Right ventricle myocardium inferior (tissue), 1 donor: ENCODE measurements at regions not wholly inside any gene's neighbourhood (a gene's known extent, or its start where the extent isn't known, plus 50 kb on each side); places are given as distances from the start of the nearest gene placed in this dataset.

Source experiments
- ATAC-seq: fragments of 200-7000 bp; cut with Tn5 transposase; one replicate; pipeline ENCODE4 v1.9.1; 2020; ENCODE audit warnings: mild to moderate bottlenecking, moderate library complexity
- DNase-seq: peaks from one replicate; pipeline ENCODE4 v3.0.0; 2021; ENCODE audit errors: missing footprints
- intact Hi-C: fragments of 100-400 bp; cut with DNase I; formaldehyde crosslinking; loops from one replicate; pipeline ENCODE4 v1.11.0; 2022
- donor health status: DM: no; HTN: yes; CAD: no; lungs with severe emphysema.

DNA sequence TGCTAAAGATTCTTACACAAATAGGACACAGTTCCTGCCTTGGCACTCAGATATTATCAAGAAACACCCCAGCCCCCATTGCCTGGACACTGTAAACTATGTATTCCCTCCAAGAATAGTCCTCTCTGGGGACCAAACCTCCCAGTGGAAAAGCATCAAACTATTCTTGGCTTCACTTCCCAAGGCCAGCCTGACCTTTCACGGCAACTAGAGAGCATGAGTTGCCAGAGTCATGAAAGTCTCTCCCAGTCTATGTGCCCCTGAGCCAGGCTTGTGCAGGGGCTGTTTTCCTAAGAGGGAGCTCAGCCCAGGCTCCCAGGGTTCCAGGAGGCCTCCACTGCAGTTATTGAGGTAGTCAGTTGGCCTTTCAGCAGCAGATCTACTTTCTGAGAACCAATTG is 251.9 kb upstream of the TGFBR2 start:
- intact Hi-C loops: loop anchor here (5.0 kb wide), 1 partner anchor 338 kb away; no protein-coding TSS in a partner anchor
- ATAC-seq (peak; percentile 84), DNase-seq (peak; percentile 37)

DNA sequence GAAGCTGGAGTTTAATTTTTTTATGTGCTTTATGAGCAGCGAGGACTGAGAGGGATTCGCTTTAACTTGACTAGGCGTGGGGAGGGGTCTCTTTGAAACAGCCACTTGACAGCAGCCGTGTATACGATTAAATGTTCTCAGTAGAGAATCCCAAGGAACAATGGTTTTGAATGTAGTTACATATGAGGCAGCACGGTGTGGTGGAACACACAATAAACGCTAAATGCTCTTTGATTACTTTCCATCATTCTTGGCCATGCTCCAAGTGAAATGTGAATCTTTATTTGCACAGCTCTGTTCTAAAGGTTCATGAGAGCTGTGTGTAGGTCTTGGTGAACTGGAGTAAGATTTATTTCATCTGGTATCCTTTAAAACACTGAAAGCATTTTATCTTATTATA is 251.4 kb upstream of the TGFBR2 start:
- no peak for ATAC-seq
- DNase-seq: no peak
- intact Hi-C loops: loop anchor here (5.0 kb wide), 1 partner anchor 337 kb away; no protein-coding TSS in a partner anchor

DNA sequence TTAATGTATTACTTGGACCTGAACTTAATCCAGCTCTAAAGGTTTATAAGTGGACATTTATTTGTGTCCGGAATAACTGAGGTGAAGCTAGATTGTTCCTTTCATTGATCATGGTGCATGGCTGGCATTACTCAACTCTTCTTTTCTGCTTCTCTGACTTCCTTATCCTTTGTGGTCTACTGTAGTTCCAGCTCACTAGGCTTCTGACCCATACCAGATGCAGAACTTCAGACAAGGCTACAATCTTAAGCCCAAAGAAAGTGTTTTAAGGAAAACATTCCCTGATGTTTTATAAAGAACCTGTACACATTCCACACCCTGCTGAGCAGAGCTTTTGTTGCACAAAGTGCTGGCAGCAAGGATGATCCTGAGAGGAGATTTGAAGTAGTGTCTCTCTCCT is 250.8 kb upstream of the TGFBR2 start:
- ATAC-seq (no peak), DNase-seq (no peak)
- intact Hi-C loops: no loop called here

DNA sequence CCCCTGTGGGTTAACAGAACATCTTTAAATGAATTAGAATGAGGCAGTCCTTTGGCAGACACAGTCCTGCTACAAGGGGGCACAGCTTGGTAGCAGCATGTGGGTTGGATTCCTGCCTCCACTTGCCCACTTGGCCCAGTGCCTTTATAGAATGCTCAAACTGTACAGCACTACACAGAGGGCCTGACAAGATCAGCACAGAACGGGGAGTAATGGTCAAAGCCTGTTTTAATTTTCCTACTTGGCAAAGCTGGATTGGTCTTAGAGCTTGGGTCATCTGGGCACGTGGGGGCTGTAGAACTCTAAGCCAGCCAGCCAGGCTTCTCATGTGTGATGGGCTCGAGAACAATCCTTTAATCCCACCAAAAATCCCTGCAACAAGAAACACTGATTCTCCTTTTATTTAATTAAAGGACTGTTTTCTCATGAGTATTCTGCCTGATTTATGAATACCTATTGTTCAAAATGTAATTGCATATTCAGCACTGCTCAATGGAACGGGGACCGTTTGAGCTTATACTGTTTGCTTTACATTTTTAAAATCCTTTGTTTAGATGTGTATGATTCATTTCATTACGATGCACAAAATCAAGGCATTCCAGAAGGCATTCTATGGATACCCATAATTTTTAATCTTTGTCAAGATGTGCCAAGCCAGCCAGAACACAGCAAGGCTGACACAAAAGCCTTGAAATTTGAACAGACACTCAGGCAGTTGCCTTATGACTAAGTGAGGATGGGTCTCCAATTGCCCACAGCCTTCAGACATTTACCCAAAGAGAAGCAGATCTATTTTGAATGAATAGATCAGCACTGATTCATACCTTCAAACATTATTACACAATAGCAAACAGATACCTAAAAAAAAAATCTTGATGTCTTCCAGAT is 249.3 kb upstream of the TGFBR2 start:
- ATAC-seq (no peak), DNase-seq (no peak)
- intact Hi-C loops: no loop called here

DNA sequence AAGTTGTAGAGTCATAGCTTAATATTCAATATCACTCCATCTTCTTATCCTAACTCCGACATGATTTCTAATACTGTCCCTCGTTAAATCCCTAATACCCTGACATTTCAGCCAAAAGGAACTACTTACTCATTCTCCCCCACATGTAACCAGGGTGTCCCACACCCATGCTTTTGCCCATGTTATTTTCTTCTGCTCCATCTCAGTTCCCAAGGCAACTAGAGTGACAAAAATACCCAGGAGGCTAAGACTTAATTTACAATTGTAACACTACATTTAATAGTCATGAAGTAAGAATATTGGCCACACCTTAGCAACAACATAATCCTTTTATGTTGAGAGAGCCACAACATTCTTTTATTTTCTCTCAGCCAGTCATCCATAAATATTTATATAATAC is 248.5 kb upstream of the TGFBR2 start:
- ATAC-seq (no peak), DNase-seq (no peak)
- intact Hi-C loops: no loop called here

DNA sequence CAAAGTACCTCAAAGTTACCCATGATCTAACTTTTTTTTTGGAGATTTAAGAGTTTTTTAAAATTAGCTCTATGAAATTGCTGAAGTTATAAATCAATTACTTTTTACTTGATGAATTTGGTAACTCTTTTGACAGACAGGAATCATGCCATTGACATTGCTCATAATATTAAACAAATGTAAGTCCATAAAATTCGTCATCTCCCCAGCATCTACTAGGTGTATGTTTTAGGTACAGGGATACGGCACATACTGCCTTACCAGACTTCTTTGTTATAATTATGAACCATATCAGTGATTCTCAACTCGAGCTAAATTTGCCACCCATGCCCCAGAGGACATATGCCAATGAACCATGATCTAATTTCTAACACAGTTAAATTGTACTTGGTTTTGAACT is 247.5 kb upstream of the TGFBR2 start:
- no peak for DNase-seq
- ATAC-seq: no peak
- intact Hi-C loops: no loop called here

DNA sequence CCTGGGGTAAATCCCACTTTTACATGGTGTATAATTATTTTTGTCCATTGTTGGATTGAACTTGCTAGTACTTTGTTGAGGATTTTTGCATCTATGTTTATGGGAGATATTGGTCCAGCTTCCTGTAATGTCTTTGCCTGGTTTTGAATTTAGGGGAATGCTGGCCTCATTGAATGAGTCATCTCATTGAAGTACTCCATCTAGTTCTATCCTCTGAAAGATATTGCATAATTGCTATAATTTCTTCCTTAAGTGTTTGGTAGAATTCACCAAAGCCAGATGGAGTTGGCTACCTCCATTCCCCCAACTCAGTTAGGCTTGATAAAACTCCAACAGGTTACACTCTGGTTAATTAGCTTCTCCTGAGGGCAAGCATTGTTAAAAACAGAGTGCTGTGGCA is 237.4 kb upstream of the TGFBR2 start:
- no peak for ATAC-seq
- intact Hi-C loops: no loop called here
- no peak for DNase-seq

DNA sequence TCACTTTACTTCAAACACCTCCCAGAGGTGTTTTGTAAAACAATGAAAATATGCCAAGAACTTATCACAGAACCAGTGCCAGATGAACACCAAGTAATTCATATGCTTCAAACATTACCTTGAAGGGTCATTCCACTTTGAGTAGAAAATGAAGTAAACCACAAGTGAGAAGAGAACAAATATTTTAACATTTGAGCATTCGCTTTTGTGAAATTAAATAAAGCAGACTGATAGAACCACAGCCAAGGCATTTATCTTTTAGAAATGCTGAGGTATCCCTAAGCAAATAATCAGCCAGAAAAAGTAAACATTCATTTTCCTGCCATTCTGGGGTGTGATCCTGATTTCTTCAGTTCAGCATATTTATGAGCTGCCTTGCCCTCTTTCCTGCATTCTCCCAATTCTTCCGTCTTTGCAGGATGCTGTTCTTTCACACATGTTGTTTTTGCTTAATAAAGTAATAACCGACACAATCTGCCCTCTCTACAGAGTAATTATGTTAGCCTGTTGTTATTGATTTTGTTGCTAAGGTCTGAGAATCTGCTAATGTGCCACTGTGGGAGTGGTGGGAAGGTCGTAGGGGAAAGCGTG is 235.6 kb upstream of the TGFBR2 start:
- ATAC-seq: no peak
- DNase-seq: no peak
- intact Hi-C loops: no loop called here

DNA sequence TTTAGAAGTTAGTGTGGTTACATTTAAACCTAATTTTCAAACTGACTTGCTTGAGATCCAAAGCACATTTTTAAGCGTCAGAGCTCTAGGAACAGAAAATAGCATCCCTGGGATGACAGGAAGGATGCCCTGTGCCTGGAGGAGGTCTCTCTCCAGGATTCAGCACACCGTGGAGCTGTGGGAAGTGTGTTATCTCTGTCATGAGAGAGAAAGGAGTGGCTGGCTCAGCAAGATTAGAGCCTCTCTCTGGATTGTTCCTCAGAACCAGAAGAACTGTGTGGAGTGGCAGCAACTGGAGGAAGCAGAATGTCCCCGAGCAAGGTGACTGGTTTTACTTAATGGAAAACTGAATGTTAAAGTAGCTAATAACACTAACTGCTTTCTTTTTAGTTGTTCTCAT is 233.6 kb upstream of the TGFBR2 start:
- DNase-seq (no peak), ATAC-seq (peak; percentile 68)
- intact Hi-C loops: no loop called here

DNA sequence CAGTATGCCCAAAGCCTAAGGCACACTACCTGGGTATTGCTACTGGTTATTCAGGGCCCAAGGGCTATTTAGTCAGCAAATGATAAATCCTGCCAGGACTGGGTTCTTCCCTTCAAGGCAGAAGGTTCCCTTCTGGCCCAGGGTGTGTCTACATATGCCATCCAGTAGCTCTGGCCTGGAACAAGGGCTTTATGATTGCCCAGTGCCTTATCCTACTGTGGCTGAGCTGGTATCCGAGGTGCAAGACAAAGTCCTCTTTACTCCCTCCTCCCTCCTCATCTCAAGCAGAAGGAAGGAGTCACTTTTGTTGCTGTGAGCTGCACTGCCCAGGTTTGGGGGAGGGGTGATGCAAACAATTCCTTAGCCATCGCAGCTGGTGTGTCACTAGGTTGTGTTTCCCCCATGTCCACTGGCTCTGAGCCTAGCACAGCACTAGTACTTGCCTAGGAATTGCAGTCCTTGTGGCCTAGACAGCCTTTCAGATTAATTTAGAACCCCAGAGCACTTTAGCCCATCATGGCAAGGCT is 221.8 kb upstream of the TGFBR2 start:
- ATAC-seq (no peak), DNase-seq (no peak)
- intact Hi-C loops: no loop called here

DNA sequence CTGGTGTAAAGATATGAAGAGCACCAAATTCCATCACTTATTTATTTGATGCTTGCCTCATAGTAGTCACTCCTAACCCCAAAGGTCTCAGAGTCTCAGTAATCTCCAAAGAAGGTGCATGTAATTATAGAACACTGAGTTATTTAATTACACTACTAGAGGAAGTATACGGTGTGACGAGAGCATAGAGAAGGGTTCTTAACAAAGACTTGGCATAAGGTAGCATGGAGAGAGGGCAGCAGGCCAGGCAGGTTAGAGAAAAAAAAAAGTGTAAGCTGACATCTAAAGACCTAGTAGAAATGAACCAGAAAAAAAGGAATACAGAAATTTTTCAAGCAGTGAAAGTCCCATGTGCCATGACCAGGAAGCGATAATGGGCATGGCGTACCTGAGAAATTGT is 213.3 kb upstream of the TGFBR2 start:
- DNase-seq (no peak), ATAC-seq (peak; percentile 47)
- intact Hi-C loops: no loop called here

DNA sequence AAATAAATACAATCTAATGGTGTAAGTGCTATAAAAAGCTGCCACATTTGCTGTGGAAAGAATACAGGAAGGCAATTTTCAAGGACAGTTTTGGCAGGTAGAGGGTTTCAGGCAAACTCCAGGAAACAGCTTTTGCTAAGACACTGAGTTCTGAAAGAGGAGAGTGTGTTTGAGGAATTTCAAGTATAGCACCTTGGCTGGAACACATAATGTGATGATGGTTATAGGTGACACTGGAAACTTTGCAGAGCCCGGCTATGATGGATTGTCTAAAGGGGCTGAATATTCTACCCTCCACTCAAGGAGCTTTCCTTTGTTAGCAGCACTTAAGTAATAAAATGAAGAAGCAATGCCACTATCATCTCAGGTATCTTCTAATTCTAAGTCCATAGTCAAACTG is 209.4 kb upstream of the TGFBR2 start:
- intact Hi-C loops: no loop called here
- ATAC-seq (peak; percentile 51), DNase-seq (no peak)

DNA sequence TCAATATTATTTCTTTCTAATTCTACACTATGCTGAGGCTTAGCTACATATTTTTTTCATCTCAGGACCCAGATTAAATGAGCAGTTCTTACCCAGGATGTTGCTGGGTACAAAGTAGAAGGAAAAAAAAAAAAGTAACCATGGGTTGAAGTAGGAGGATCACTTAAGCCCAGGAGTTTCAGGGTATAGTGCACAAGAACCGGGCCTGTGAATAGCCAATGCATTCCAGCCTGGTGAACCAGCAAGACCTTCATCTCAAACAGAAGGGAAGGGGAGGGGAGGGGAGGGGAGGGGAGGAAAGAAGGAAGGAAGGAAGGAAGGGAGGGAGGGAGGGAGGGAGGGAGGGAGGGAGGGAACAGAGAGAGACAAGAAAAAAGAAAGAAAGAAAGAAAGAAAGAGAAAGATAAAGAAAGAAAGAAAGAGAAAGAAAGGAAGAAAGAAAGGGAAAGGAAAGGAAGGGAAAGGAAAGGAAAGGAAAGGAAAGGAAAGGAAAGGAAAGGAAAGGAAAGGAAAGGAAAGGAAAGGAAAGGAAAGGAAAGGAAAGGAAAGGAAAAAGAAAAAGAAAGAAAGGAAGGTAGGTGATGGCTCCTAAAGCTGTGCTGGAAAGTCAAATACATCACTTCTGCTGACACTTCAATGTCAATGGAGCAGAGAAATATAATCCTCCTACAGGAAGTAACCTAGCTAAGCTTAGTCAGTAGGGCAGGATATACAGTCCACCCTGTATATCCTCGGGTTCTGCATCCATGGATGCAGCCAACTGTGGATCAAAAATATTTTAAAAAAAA is 206.8 kb upstream of the TGFBR2 start:
- intact Hi-C loops: no loop called here
- ATAC-seq (no peak), DNase-seq (no peak)

DNA sequence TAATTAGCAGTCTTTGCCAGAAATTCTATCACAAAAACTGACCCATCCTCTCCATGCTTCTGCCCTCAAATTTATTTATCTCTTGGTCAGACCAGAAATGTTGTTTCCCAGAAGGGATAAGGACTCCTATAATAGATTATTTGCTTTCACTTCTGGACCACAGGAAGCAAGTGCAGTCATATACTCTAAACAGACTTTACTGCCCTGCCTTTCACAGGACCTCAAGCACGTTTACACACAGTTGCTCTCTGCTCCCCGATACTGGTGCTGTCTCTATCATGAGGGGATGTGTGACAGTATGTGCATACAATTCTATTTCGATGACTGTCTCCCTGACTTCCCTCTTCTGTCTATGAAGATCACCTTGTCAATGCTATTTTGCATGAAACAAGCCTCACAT is 205.5 kb upstream of the TGFBR2 start:
- intact Hi-C loops: no loop called here
- no peak for ATAC-seq
- no peak for DNase-seq

DNA sequence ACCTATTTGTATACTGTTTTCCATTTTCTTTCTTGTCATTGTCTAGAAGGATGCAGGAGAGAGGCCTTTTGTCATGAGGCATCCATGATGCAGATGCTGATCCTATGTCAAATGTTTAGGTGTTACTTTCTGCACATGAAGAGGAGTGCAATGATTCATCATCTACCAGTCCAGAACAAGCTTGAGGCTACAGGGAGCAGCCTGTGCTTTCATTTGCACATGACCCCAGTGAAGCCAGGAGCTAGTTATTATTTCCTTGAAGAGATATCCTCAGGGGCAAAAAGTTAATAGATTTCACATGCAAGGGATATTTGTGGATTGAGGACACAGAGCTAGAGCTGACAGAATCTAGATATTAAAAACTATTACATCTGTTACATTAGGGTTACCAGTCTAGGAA is 204.4 kb upstream of the TGFBR2 start:
- ATAC-seq (peak; percentile 59), DNase-seq (no peak)
- intact Hi-C loops: no loop called here

DNA sequence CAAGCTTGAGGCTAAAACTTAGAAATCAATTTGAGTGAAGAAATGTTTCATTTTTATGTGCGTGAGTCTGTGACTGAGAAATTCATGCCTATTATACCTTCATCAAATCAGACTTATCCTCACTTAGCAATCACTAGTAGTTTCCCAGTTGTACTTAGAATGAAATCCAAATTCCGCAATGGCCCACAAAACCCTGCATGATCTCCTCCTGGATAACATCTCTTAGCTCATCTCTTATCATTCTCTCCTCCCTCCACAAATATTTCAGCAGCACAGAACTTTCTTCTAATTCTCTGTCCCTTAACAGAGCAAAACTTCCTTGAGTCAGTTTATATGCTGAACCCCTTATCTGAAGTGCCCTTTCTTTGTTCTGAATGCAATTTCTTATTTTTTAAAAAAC is 198.8 kb upstream of the TGFBR2 start:
- ATAC-seq (no peak), DNase-seq (no peak)
- intact Hi-C loops: no loop called here

DNA sequence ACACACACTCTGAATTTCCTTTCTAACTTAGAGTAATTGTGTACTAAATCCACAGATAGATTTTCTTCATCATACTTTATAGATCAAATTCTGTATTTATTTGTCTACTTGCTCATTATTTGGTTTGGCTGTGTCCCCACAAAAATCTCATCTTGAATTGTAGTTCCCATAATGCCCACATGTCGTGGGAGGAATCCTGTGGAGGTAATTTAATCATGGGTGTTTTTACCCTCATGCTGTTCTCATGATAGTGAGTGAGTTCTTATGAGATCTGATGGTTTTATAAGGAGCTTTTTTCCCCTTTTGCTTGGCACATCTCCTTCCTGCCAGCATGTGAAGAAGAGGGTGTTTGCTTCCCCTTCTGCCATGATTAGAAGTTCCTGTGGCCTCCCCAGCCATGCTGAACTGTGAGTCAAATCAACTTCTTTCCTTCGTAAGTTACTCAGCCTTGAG is 198.3 kb upstream of the TGFBR2 start:
- ATAC-seq (no peak), DNase-seq (no peak)
- intact Hi-C loops: no loop called here

DNA sequence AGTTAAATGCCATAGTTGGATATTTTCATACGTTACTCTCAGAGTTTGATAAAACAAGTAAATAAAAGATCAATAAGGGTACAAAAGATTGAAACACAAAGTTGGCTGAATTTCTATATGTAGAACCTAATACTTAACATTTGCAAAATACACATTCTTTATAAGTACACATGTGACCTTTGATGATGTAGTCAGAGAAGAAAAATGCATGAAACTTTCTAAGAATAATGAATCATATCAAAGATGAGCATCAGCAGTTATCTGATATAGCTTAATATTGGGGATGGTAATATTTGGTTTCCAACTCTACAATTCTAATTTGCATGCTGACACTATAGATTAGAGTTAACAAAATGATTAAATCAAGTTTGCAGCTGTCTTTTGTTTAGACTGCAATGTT is 188.0 kb upstream of the TGFBR2 start:
- no peak for DNase-seq
- intact Hi-C loops: no loop called here
- no peak for ATAC-seq

DNA sequence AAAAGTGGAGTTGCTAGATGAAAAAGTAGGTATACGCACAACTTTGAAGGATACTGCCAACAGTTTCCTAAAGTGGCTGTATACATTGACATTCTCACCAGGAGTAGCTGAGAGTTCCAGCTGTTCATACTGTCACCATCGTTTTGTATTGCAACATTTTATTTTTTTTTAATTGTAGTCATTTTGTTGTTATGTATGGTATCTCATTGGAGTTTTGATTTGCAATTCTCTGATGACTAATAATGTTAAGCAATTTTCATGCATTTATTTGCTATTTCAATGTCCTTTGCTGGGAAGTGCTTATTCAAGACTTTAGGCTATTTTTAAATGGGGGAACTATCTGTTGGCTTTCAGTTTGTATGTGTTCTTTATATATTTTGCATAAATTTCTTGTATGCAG is 185.1 kb upstream of the TGFBR2 start:
- ATAC-seq (no peak), DNase-seq (no peak)
- intact Hi-C loops: no loop called here
